Common myeloid progenitor, CD34-positive (primary cell): ENCODE measurements at regions not wholly inside any gene's neighbourhood (a gene's known extent, or its start where the extent isn't known, plus 50 kb on each side); places are given as distances from the start of the nearest gene placed in this dataset.
"Not testable (repeated sequence)": the region's sequence is repeated elsewhere in the genome, so short reads cannot be mapped to it uniquely, and the experiment has no call there.

Experiments used
- CTCF ChIA-PET: fragments of 350-600 bp; sonication (Branson Sonifier 250); formaldehyde crosslinking; loops from one replicate; lab custom pipeline; 2021; ENCODE audit warnings: antibody characterized with exemption; lab: Charles Lee
- POLR2A ChIA-PET: fragments of 350-600 bp; sonication (Branson Sonifier 250); formaldehyde crosslinking; loops from one replicate; lab custom pipeline; 2021; ENCODE audit warnings: antibody characterized with exemption; lab: Charles Lee
- DNase-seq, 3 donors: peaks; one replicate each; pipeline versions ENCODE4 v3.0.0 to v3.0.0-alpha.2; 2013
- H3K27ac ChIP-seq, 2 experiments: 1 replicate in 1 of 2; 2 replicates in 1 of 2; pipeline ENCODE4 v1.7.0; 2013; ENCODE audit warnings: inconsistent platforms in 2 of 2, low read length in 2 of 2, mild to moderate bottlenecking in 2 of 2, low read depth in 1 of 2, moderate library complexity in 1 of 2; ENCODE audit not compliant: severe bottlenecking in 2 of 2, insufficient read depth in 1 of 2, poor library complexity in 1 of 2
- H3K27me3 ChIP-seq, 5 experiments: replicated peaks in 2 of 5; 1 replicate in 3 of 5; 2 replicates in 2 of 5; pipeline versions ENCODE4 v1.6.1 to v1.7.0; 2013; ENCODE audit warnings: low read length in 4 of 5, mild to moderate bottlenecking in 2 of 5, moderate library complexity in 2 of 5, inconsistent platforms in 1 of 5; ENCODE audit not compliant: insufficient read depth in 5 of 5, control insufficient read depth in 4 of 5
- H3K36me3 ChIP-seq, 4 experiments: 1 replicate in 2 of 4; 2 replicates in 2 of 4; pipeline versions ENCODE4 v1.6.1 to v1.7.0; 2013; ENCODE audit warnings: low read length in 3 of 4, control low read depth in 1 of 4, mild to moderate bottlenecking in 1 of 4; ENCODE audit not compliant: control insufficient read depth in 4 of 4, insufficient read depth in 4 of 4
- H3K4me1 ChIP-seq, 4 experiments: 1 replicate in 3 of 4; 2 replicates in 1 of 4; pipeline versions ENCODE4 v1.6.1 to v1.7.1; 2013; ENCODE audit warnings: low read length in 3 of 4, mild to moderate bottlenecking in 3 of 4, control low read depth in 1 of 4, inconsistent platforms in 1 of 4, moderate library complexity in 1 of 4; ENCODE audit not compliant: control insufficient read depth in 4 of 4, insufficient read depth in 4 of 4; ENCODE audit errors: control extremely low read depth in 1 of 4
- H3K4me3 ChIP-seq, 7 experiments: 1 replicate in 4 of 7; 2 replicates in 3 of 7; pipeline versions ENCODE4 v1.5.1 to v1.7.0; 2013; ENCODE audit warnings: mild to moderate bottlenecking in 7 of 7, low read length in 6 of 7, moderate library complexity in 6 of 7, inconsistent platforms in 2 of 7, low read depth in 2 of 7, control low read depth in 1 of 7; ENCODE audit not compliant: insufficient read depth in 4 of 7, control insufficient read depth in 1 of 7; ENCODE audit errors: extremely low read depth in 1 of 7
- H3K9me3 ChIP-seq, 5 experiments: 1 replicate in 4 of 5; 2 replicates in 1 of 5; pipeline versions ENCODE4 v1.6.1 to v1.7.1; 2013; ENCODE audit warnings: low read length in 4 of 5, mild to moderate bottlenecking in 2 of 5, inconsistent platforms in 1 of 5, low read depth in 1 of 5, moderate library complexity in 1 of 5; ENCODE audit not compliant: control insufficient read depth in 4 of 5, insufficient read depth in 2 of 5; ENCODE audit errors: control extremely low read depth in 1 of 5
- WGBS: methylation state at CpG from one replicate; pipeline ENCODE4 v1.1.5; 2013; ENCODE audit not compliant: insufficient coverage; 5-methylcytosine and 5-hydroxymethylcytosine counted together

DNA sequence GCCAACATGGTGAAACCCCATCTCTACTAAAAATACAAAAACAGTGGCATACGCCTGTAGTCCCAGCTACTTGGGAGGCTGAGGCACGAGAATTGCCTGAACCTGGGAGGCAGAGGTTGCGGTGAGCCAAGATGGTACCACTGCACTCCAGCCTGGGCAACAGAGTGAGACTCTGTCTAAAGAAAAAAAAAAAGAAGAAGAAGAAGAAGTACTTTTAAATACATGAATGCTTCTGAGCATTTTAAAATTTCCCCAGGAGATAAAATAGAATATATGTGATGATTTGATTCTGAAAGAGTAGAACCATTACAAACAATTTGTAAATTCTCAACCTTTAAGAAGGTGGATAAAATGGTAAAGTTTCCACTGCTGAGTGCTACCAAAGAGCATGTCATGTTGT is 97.2 kb downstream of the PLEKHG1 start:
- H3K27me3 ChIP-seq, DNase-seq, H3K9me3 ChIP-seq, H3K36me3 ChIP-seq, H3K4me1 ChIP-seq, POLR2A ChIA-PET, CTCF ChIA-PET, H3K27ac ChIP-seq, H3K4me3 ChIP-seq: not testable (repeated sequence)
- no CpG with 5 or more reads among the region's 3 CpGs for WGBS

DNA sequence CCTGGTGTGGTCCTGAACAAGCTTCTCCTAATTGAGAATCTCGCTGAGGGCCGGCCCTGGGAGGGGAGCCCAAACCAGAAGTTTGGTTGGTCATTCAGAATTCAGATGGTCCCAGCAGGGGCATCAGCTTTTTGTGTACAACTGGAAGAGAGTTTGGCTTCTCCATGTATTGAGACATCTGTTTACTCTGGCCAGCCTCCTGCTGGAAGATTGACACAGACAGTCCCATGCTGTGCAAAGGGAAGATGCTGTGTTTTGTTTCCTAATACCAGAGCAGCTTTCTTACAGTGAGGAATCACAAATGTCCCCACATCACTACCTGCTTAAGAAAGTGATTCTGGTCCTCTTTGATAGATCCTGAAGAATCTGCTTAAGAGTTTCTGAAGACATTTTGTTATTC is 97.8 kb downstream of the PLEKHG1 start:
- POLR2A ChIA-PET = no interaction called here

DNA sequence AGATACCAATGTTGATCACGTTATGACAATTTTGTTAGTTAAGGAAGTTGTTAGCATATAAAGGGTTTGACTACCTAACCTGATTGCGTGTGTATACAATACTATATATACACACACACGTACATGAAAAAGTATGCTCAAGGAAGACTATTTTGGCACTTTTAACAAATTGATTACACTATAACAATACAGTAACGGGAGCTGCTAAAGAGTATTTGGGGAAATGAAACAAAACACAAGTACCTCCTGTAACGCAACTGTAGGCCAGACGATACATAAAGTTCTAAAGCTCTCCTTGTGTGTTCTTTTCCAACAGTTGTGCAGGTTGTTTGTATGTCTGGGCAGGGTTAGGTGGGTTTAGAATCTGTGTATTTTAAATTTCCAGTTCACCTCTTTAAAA is 98.7 kb downstream of the PLEKHG1 start:
- Histone ChIP-seq H3K27ac (no peak overlapping the region), H3K4me1 (peaks cover 0 to 11% (median 5%) of the 10 kb centered on the region in 4 experiments), H3K9me3 (no peaks in the 10 kb centered on the region), H3K4me3 (no peak overlapping the region), H3K27me3 (no peaks in the 10 kb centered on the region), H3K36me3 (no peaks in the 10 kb centered on the region)
- CTCF ChIA-PET = interaction anchor here (1.2 kb wide), 2 partner anchors 24 to 43 kb away, joined by 3 read pairs; no protein-coding TSS in a partner anchor
- 87% methylated on average over 3 of the region's 6 CpGs for WGBS
- POLR2A ChIA-PET = no interaction called here
- no peak for DNase-seq

More for the DNA sequence above, 97.8 kb downstream of the PLEKHG1 start:
- H3K27ac ChIP-seq = no peak overlapping the region
- no peak for DNase-seq
- no peaks in the 10 kb centered on the region for H3K9me3 ChIP-seq
- H3K4me3 ChIP-seq = no peak overlapping the region
- 100% methylated on average over 2 of the region's 2 CpGs for WGBS
- no peaks in the 10 kb centered on the region for H3K27me3 ChIP-seq
- H3K4me1 ChIP-seq = peaks cover 0 to 6% (median under 1%) of the 10 kb centered on the region in 4 experiments
- CTCF ChIA-PET = interaction anchor here (0.7 kb wide), 1 partner anchor 26 kb away, joined by 3 read pairs; no protein-coding TSS in a partner anchor
- no peaks in the 10 kb centered on the region for H3K36me3 ChIP-seq

GRCh38 chr6:150702675-150703074 is 103.0 kb downstream of the PLEKHG1 start:
- Histone ChIP-seq H3K27ac (no peak overlapping the region), H3K4me3 (no peak overlapping the region), H3K9me3 (no peaks in the 10 kb centered on the region), H3K4me1 (peaks cover 0 to 7% (median 4%) of the 10 kb centered on the region in 4 experiments), H3K36me3 (no peaks in the 10 kb centered on the region), H3K27me3 (no peaks in the 10 kb centered on the region)
- 0% methylated on average over 4 of the region's 6 CpGs for WGBS
- DNase-seq = peak; percentile 38 to 82 (median 74)
- ChIA-PET CTCF (interaction anchor here (1.2 kb wide), 1 partner anchor 10 kb away, joined by 5 read pairs; no protein-coding TSS in a partner anchor), POLR2A (no interaction called here)

DNA sequence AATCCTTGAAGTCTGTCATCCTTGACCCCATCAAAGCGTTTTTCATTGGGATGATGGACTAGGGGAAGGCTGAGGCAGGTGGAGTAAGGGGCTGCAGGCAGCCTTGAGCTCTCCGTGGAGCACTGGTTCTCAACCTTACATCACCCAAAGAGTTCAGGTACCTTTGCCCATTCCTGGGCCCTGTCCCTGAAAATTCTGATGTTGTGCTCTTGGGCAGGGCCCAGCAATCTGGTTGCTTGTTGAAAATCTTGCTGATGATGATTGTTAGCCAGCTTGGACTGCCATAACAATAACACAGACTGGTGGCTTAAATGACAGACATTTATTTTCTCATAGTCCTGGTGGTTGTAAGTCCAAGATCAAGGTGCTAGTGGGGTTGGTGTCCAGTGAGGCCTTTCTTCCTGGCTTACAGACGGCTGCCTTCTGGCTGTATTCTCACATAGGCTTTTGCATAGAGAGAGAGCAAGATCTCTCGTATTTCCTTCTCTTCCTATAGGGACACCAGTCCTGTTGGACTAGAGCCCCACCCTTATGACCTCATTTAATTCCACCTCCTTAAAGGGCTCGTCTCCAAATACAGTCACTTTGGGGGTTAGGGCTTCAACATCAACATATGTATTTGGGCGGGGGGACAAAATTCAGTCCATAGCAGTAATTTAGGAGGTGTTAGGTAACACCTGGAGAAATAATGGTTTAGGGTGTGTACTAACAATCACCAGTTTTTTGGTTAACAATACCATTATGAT is 104.9 kb downstream of the PLEKHG1 start:
- H3K4me1 ChIP-seq = peaks cover 0 to 7% (median 4%) of the 10 kb centered on the region in 4 experiments
- ChIA-PET POLR2A (no interaction called here), CTCF (interaction anchor here (0.9 kb wide), 1 partner anchor 10 kb away, joined by 4 read pairs; no protein-coding TSS in a partner anchor)
- WGBS = 90% methylated on average over 3 of the region's 6 CpGs
- H3K9me3 ChIP-seq = no peaks in the 10 kb centered on the region
- no peak overlapping the region for H3K27ac ChIP-seq
- H3K27me3 ChIP-seq = no peaks in the 10 kb centered on the region
- no peak overlapping the region for H3K4me3 ChIP-seq
- DNase-seq = no peak
- H3K36me3 ChIP-seq = no peaks in the 10 kb centered on the region

DNA sequence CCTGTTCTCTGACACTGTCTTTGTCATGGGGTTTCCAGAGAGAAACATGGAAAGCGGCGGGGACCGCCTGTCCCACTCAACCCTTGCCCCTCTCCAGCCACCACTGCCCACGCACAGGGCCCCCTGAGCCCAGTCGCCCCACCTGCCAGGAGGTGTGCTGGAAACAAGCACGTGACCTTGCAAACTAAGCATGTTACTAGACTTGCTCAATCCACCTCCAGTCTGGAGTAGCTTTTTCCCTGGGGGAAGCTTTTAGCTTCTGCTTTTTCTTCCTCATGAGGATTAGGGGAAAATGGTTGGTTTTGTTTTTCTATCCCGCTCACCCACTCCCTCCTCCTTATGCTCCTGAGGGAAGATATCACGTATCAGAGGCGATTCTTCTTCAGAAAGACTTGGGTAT is 105.7 kb downstream of the PLEKHG1 start:
- DNase-seq = no peak
- H3K4me1 ChIP-seq = peaks cover 0 to 7% (median 4%) of the 10 kb centered on the region in 4 experiments
- no peaks in the 10 kb centered on the region for H3K36me3 ChIP-seq
- no peak overlapping the region for H3K27ac ChIP-seq
- WGBS = 100% methylated on average over 6 of the region's 9 CpGs
- no peak overlapping the region for H3K4me3 ChIP-seq
- ChIA-PET POLR2A (no interaction called here), CTCF (no interaction called here)
- H3K9me3 ChIP-seq = no peaks in the 10 kb centered on the region
- H3K27me3 ChIP-seq = no peaks in the 10 kb centered on the region

DNA sequence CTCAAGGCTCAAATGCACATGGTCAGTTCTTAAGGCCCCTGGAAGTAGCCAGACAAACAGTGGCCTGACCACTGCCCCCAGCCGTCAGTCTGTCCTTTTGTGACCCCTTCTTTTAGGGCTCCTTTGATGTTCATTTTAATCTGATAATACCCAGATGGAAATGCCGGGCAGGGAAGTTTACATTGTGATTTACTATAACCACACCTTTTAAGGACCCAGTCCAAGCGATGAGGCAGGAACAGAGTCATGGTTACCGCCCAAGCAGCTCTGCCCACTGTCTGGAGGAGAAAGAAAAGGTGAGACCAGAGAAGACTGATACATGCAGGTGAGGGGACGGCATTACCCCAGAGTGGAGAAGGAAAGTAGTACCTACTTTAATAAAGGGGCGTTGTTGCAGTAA is 110.6 kb downstream of the PLEKHG1 start:
- Histone ChIP-seq H3K27me3 (no peaks in the 10 kb centered on the region), H3K36me3 (no peaks in the 10 kb centered on the region), H3K9me3 (no peaks in the 10 kb centered on the region), H3K27ac (no peak overlapping the region), H3K4me1 (no peaks in the 10 kb centered on the region), H3K4me3 (no peak overlapping the region)
- no peak for DNase-seq
- 93% methylated on average over 3 of the region's 6 CpGs for WGBS
- CTCF ChIA-PET = no interaction called here
- POLR2A ChIA-PET = no interaction called here
